CD4-positive, alpha-beta T cell treated with Interleukin-17A for 1 hour (primary cell): ENCODE measurements at regions not wholly inside any gene's neighbourhood (a gene's known extent, or its start where the extent isn't known, plus 50 kb on each side); places are given as distances from the start of the nearest gene placed in this dataset.

Experiments used
- DNase-seq: peaks from one replicate; pipeline ENCODE4 v3.0.0-alpha.2; 2020

DNA sequence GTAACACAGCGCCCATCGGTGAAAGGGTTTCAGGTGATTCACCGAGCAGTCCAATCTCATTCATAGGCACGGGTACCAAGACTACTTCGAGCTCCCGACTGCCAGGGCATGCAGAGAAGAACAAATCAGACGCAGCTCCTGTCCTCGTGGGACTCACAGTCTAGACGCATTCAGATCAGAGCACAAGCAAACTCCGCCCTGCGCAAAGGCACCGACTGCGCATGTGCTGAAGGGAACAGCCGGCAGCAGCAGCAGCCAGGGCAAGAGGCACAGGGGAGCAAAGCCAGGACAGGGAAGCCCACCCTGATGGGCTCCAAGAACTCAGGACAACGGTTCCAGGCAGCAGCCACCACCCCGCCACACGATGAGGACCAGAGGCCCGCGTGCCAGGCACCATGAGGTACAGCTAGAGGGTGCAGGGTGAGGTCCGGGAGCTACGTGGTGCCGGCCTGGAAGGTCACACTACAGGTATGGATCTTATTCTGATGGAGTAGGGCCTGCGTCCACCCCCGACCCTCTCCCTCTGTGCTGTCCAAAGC, 315.7 kb downstream of the FOXL1 start:
- no peak for DNase-seq

DNA sequence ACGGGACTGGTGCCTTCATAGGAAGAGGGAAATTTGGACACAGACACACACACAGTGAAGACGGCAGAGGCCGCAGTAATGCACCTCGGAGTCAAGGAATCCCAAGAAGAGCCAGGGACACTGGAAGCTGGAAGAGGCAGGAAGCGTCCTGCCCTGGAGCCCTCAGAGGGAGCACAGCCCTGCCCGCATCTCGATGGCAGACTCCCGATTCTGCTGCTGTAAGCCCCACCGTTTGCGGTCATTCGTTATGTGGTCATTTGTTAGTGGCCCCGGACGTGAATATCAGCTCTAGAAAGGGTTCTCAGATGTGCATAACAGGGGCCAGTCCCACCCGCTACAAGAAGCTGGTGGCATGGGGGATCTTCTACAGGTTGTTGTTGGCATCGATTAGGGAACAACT, 316.6 kb downstream of the FOXL1 start:
- DNase-seq: no peak

DNA sequence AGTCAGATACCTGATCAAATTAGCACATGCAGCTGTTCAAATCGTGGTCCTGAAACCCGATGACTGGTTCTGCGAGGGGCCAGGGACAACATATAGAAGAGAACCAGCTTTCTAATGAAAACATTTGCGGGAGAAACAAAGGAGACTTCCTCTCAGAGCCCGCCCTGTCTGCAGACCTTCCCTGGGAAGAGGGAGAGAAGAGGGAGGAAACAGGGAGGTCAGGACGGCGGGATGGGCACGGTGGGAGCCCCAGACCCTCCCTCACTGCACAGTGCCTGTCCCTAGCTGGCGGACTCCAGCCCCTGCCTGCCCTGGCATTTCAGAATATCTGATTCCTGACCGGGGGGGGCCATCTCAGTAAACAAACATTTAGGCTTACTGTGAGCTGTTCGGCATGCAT, 317.3 kb downstream of the FOXL1 start:
- no peak for DNase-seq

DNA sequence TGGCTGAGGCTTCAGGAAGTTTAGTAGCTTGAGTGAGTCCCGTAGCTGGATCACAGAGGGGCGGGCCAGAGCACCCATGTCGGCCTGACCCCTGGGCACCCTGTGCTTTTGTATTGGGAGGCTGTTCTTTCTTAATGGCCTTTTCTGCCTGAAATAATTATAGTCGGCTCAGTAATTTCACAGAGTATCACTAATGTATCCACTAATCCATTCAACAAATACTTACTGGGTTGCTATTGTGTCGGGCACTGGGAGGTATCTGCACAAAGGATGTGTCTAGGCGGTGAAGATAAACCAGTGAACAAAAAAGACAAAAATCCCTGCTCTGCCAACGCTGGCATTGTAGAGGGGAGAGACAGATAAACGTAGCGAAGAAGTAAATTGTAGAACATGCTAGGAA, 318.6 kb downstream of the FOXL1 start:
- DNase-seq: no peak

DNA sequence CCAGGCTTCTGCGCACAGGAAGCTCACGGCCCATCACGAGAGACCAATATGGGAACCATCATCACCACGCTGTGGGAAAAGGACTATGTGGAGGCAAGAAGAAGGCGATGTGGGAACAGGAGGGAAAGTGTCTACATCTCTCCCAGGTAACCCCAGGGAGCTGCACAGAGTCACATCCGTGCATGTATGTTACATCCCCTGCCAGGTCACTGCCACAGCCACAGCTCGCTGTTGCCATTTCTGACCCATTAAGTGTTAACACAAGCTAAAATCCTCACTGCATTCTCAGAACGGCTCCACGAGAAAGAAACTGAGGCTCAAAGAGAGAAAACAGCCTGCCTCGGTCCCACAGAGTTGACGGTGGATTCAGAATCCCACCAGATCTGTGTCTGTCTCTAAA, 319.1 kb downstream of the FOXL1 start:
- DNase-seq: no peak

DNA sequence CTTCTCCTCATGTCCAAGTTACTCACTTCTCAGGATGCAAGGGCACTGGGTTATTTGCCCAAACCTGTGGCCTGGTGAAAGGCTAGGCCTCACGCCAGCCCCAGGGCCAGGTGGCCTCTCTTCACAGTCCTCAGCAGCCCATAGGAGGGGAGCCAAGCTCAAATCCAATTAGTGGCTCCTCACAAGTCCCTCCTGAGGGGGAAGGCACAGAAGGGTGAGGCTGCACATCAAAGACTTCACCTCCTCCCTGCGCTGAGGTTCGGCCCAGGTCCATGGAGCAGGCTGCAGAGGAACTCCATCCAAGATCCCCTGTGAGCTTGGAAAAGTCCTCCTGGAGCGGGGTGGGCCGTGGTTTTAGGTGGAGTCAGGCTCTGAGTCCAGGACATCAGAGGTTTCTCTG, 320.0 kb downstream of the FOXL1 start:
- no peak for DNase-seq

DNA sequence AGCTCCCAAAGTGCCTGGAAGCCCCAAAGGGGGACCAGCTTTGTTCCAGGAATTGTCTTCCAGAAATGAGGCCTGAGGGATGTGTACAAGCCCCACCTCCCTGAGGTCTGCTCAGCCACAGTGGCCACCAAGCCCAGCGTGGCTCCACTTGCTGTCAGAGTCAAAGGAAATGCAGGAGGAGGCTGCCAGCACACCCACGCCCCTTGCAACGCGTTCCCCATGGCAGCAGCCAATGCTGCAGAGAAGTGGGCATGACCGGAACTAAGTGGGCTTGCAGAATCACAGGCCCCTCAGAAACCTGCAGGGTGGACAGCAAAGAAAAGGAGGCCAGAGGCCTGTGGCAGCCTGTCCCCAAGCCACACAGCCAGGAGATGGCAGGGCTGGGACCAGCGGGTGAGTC, 320.8 kb downstream of the FOXL1 start:
- no peak for DNase-seq

DNA sequence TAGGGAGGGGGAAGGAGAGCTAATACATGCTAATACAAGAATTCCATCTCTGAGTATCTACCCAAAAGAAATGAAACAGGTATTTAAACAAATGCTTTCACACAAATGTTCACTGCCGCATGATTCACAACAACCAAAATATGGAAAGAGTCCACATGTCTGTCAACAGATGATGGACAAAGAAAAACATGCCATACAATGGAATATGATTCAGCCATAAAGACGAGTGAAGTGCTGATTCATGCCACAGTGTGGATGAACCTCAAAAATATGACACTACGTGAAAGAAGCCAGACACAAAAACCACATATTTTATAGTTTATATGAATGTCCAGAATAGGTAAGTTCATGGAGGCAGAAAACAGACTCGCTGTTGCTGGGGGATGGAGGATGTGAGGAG, 321.4 kb downstream of the FOXL1 start:
- no peak for DNase-seq

DNA sequence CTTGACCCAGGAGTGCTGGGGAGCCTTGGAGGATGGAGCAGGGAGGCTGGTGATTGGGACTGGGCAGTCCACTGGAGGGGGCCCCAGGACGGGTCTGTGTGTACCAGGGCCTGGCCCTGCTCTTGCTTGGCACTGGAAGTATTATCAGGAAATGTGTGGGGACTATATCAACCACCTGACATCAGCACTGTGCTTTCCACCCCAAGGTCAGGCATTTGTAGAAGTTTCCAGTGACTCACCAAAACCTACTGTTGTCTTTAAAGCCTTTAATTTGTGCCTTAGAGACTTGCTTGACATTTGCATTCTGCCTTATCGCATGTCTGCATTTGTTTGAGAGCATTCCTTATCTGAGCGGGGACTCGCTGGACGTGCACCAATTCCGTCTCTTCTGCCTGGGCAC, 323.1 kb downstream of the FOXL1 start:
- no peak for DNase-seq

DNA sequence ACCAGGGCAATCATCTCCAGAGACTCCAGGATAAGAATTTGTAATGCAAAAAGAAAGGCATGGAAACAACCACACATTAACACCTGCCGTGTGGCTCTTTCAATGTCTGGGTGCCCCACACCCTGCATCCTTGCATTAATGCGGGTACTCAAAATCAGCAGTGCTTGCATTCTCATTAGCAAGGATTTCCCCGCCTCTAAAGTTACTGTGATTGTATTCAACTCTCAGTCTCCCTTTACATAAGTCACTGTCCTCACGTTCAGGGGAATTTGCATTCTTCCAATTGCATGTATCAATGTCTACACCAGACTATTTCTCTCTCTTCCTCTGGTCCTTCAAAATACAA, 324.3 kb downstream of the FOXL1 start:
- DNase-seq: no peak

DNA sequence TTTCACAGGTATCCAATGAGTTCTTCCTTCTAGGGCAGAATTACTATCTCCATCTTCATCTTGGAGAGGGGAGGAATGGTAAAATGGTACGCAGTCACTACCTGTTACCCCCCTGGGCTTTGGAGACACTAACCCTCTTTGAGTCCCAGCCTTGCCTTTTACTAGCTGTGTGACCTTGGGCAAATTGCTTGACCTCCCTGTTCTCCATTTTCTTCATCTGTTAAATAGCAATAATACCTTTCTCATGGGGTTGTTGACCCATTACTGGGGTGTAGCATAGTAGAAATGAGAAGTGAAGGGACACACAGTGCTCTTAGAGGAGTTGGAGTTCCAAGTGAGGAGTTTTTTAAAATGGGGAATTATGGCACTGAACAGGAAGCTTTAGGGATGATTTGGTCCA, 324.7 kb downstream of the FOXL1 start:
- DNase-seq: no peak

DNA sequence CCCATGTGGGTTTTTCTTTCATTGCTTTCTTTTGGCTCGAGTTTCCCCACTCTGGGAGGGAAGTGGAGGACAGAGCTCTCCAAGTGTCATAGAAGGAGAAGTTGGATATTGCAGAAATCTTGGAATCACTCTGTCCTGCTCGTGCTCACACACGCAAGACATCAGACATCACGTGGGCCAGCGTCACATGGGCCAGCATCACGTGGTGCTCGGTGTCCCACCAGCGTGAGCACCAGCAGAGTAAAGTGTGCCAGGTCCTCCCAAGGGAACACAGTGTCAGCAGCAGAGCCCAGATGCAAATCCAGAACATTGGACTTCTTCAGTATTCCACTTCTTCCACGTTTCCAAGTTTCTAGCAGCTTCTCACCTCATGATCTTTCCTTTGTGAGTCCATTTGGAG, 327.0 kb downstream of the FOXL1 start:
- DNase-seq: no peak

DNA sequence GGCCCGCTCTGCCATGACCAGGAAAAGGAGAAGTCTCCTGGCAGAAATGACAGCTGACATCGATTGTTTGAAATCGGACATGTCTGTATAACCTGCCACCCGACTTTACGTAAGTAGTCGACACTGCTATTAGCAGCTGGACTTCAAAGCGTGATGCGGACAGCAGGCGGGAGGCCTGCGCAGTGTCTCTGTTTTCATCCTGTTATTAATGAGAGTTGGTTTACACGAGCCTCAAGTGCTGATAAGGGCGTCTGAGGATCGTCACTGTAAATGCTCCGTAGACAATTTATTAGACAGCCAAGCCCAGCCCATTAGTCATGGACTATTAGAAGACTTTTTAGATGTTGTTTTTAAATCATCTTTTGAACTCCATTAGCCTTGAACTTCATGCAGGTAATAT, 328.3 kb downstream of the FOXL1 start:
- DNase-seq: no peak

DNA sequence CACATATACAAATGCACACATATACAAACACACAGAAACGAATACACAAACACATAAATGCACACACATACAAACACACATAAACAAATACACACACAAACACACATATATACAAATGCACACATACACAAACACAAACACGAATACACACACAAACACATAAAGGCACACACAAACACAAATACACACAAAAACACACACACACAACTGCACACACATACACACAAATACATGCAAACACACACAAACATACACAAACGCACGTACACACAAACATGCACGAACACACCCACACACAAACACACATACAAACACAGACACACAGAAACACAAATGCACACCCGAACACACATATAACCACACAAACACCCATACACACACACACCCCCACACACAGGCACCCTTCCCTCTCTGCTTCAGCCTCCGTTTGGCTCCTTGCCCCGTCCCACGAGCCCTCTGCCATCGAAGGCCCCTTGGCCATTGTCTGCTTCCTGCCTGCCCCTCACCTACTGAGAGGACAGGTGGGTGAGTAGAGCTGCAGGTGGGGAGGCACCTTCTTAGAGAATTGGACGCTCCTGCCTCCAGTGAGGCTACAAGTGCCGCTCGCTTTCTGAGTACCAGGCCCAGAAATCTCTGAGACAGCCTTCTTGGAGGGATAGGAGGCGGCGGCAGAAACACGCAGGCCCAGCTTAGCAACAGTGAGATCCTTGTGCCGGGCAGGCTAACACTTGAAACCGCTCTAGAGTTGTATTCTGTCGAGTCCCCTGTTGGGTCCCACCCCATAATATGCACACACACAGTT, 331.2 kb downstream of the FOXL1 start:
- no peak for DNase-seq

DNA sequence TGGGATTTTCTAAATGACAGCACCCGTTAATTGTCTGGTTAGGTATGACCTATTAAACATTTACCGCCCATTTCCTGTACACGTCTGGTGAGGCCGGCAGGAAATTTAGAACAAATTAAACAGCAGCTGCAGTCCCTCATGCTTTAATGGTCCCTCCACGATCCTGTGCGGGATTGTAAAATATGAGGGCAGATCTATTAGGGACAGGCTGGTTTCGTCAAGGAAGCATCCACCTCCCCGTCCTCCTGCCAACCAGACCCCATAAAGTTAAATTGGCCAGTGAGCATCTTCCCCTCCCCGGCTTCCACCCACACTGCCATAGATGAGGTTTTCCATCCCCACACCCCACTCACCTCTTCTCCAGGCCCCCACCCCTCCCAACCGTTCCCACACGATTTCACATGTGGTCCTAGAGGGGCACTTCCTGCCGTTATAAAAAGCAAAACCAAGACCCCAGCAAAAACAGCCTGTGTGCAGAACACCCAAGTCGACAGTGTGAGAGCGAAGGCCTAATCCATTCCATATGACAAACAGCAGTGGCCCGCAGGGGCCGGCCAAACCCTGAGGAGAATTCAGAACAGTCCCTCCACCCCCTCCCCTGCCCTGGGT, 331.9 kb downstream of the FOXL1 start:
- no peak for DNase-seq

DNA sequence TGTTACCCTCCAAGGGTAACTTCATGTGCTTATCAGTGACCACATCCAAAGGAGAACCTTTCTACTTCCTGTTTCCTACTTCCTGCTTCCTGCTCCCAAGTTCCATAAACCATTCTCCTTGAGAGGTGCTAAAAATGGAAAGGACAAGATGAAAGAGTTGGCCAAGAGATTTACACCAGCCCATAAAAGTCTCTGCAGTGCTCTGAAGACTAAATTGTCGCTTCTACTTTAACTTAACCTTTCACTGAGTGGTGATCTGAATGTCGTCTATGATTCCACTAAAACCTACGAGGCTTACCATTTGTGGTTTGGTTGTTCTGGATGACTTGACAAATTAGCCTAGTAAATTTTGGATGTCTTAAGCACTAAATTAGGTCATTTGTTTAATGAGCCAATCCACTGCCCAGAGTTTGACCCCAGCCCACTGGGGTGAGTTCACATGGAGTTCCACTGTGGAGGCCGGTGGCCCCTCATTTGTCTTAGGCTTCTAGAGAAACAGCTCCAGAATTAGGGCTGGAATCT, 333.1 kb downstream of the FOXL1 start:
- DNase-seq: no peak

DNA sequence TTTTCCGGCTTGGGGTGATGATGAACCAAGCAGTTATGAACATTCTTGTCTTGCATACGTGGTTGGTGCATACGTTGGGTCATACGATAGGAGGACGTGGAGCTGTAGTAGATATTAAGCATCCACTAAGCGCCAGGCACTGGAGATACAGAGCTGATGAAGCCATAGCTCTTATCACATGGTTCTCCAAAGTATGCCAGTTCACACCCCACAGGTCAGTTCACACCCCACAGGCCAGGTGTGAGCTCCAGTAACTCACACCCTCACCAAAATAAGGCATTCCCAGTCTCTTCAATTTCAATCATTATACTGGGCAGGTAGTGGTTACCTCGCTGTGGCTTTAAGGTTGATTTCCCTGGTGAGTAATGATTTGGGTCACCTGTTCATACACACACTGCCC, 335.5 kb downstream of the FOXL1 start:
- no peak for DNase-seq

DNA sequence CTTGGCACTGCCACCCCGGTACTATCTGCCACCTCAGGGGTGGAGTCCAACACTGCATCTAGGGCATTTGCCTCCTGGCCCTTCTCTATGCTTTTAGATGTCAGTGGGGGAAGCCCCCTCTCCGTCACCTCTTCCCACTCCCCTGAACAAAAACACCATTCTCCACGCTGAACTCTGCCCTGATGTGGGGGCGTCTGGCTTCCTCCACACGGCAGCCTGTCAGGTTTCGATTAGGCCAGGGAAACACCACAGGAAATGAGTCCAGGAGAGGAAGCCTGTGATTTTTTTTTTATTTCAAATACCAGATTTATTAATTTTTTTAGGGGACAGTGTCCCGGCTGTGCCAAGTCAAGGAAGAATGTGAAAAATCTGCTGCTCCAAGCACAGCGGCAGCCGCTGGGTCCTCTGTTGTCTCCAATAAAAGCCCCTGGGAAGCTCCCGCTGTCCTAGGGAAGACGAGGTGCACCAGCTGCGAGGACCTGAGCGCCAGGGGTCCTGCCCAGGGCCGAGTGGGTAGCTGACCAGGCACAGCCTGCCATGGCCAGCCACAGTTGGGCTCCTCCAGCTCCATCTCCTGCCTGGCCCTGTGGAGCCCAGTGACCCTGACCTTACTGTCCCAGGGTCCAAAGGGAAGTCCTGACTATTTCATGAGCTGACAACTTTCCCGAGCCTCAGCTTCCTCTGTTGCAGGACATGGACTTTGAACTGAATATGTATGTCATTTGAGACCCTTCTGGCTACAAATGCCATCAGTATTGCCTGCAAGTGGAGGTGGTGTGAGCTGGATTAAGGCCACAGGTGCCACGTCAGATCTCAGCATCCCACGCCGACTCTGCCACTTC, 336.7 kb downstream of the FOXL1 start:
- DNase-seq: no peak

DNA sequence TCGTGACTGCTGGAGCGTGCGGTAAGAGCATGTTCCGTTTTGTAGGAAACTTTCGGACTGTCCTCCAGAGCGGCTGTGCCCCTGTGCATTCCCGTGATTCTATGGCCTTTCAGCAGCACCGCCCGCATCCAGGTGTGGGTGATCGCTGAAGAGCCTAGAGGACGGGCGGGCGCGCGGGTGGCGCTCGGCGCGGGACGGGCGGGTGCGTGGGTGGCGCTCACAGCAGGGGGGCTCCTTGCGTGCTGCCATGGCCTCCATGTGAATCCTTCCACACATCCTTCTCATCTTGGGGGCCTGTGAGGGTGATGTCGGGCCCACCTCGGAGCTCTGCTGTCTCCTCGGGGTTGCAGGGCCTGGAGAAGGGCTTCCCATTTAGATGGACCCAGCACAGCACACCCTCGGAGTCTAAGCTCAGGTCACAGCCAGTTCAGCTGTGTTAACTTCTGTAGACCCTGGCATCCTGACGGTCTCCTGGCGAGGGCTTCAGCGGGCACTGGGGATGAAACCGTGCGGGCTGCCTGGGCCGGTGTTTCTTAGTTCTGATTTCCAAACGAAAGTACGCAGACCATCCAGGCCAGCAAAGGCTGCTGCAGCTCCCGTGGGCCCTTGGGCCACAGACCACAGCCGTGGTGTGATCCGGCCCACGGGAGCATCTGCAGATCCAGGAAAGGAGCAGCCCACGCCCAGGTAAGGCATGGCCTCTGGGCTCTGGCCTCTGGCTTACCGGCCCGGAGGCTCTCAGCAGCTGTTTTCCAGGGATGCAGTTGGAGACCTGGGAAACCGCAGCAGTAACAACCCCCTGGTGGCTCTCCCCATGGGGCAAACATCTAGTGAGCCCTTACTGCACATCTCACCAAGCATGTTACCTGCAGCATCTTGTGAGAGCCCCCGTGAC, 339.4 kb downstream of the FOXL1 start:
- no peak for DNase-seq

DNA sequence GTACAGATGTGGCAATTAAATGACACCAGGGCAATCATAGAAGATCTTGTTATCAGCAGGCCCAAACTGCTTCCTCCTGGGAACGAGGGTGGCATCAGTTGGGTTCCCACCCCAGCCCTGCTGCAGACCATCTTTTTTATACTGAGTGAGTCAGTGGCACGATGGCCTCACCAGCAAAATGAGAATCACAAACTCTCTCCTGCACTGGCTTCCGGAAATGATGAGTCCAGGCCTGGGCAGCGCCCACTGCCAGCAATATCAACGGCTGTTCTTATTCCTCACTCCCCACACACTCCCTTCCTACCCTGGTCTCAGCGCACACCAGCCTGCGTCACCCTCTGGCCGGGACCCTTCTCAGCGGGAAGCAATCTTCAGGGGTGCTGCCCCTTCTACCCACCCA, 340.3 kb downstream of the FOXL1 start:
- no peak for DNase-seq

DNA sequence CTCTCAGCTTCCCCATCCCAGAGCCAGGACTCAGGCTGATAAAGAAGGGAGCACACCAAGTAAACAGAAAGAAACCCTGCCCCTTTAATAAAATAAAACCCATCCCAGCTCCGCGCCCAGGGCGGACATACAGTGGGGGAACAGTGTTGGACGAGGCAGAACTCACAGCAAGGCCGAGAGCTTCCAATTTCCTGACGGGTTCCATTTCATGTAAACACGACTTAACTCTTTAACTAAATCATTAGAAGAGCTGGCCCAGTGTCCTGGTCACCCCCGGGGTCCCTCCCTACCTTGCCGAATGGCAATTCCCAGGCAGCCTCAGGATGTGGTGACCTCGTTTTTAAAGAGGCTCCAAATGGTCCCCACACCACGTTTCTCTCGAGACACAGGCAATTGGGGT, 340.7 kb downstream of the FOXL1 start:
- DNase-seq: no peak

DNA sequence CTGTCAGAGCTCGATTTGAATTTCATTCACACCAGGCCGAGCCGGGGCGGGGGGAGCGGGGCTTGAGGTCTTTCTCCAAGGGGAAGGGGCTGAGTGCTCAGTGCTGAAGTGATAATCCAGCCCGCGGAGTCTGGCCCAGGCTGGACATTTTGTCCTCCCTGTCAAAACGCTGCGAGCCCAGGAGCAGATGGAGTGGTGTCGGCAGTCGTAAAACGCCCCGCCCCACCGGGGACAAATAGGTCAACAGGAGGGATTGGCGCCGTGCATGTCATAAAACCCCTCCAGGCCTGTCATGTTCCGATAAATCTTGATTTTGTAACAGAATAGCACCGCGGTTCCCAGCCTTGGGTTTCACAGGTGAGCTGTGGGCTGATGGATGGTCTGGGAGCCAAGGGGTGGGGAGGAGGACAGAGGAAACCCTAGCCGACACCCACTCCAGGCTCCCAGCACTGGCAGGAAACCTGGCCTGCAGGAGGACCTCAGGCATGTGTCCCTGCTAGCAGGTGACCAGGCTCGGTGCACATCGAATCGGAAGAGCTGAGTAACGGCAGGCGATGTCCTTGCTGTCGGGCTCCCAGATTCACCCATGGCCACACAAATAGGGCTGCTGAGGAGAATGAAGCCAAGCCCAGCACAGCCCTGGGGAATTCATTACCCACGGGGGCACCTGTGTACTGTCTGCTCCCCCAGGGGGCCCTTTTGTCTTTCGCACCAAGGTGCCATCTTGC, 341.4 kb downstream of the FOXL1 start:
- no peak for DNase-seq
